ENCODE measurements at regions not wholly inside any gene's neighbourhood (a gene's known extent, or its start where the extent isn't known, plus 50 kb on each side); places are given as distances from the start of the nearest gene placed in this dataset.

- TF ChIP-seq FOS (IDR thresholded peaks at IDR 0.05; ENCODE audit: borderline replicate concordance, insufficient read depth, low read length) (no peak), POLR2A (IDR thresholded peaks at IDR 0.05; ENCODE audit: low read depth, low read length) (no peak), CTCF (IDR thresholded peaks at IDR 0.05; ENCODE audit: extremely low read depth in 1 of 2, insufficient read depth in 1 of 2, low read depth in 1 of 2, low read length in 2 of 2) (no peak), EZH2 (IDR thresholded peaks at IDR 0.05; ENCODE audit: borderline replicate concordance, low read depth, low read length, severe bottlenecking) (no peak), MAX (IDR thresholded peaks at IDR 0.05; ENCODE audit: insufficient read depth, insufficient read length) (no peak), JUN (IDR thresholded peaks at IDR 0.05; ENCODE audit: borderline replicate concordance, insufficient read depth, insufficient read length, low read depth) (no peak), MYC (IDR thresholded peaks at IDR 0.05; ENCODE audit: low read depth, low read length) (no peak), GATA2 (IDR thresholded peaks at IDR 0.05; ENCODE audit: insufficient read depth, insufficient read length, low read depth, low read length) (no peak), POLR2AphosphoS5 (IDR thresholded peaks at IDR 0.05; ENCODE audit: insufficient read depth, low read depth, low read length) (no peak)
- ChIA-PET CTCF (no interaction called here), POLR2A (no interaction called here)
- H3K9me3 ChIP-seq (replicated peaks; ENCODE audit: control insufficient read depth, insufficient read depth, low read length): no peaks in the 10 kb centered on the region
- no peak for DNase-seq (ENCODE audit: low read depth, low spot score)
- H3K4me2 ChIP-seq (ENCODE audit: insufficient read depth, low read length): no peak overlapping the region
- intact Hi-C loops (cut with micrococcal nuclease): no loop called here
- H3K27me3 ChIP-seq (ENCODE audit: control insufficient read depth in 2 of 2, insufficient read depth in 2 of 2, low read length in 2 of 2): no peaks in the 10 kb centered on the region
- no peaks in the 10 kb centered on the region for H3K9me1 ChIP-seq (replicated peaks; ENCODE audit: control insufficient read depth, extremely low read depth, insufficient read depth, low read length)
- BruUV-seq (replicated peaks): no TSS peak
- no peaks in the 10 kb centered on the region for H3K79me2 ChIP-seq (ENCODE audit: control insufficient read depth, insufficient read depth, low read length)
- H3K9ac ChIP-seq (replicated peaks; ENCODE audit: extremely low read depth, insufficient read depth, low read length): no peak overlapping the region
- H4K20me1 ChIP-seq (replicated peaks; ENCODE audit: control insufficient read depth, extremely low read depth, insufficient read depth, low read length): no peaks in the 10 kb centered on the region
- dilution Hi-C loops (cut with MboI; ENCODE audit: extremely low pct_ligation_motif_present, low sequenced_read_pairs): no loop called here
- H3K4me3 ChIP-seq (replicated peaks in 1 of 3; ENCODE audit: insufficient read depth in 1 of 3, low read depth in 1 of 3, low read length in 3 of 3): no peak overlapping the region
- no peak overlapping the region for H3K27ac ChIP-seq (ENCODE audit: insufficient read depth, low read depth, low read length)
- H3K4me1 ChIP-seq (ENCODE audit: control insufficient read depth, extremely low read depth, insufficient read depth, low read length): no peaks in the 10 kb centered on the region
- no peak for FAIRE-seq
- no peaks in the 10 kb centered on the region for H3K36me3 ChIP-seq (ENCODE audit: control insufficient read depth in 2 of 2, extremely low read depth in 1 of 2, insufficient read depth in 2 of 2, low read length in 2 of 2)
- no peak overlapping the region for H2AFZ ChIP-seq (ENCODE audit: low read depth, low read length)
Observed at GRCh38 chr6:106011476-106011875, 74.7 kb upstream of the PRDM1 start.
